Lower leg skin (tissue), 4 donors: ENCODE measurements at regions not wholly inside any gene's neighbourhood (a gene's known extent, or its start where the extent isn't known, plus 50 kb on each side); places are given as distances from the start of the nearest gene placed in this dataset.

Experiments used
- DNase-seq, 2 donors: peaks; one replicate each; pipeline ENCODE4 v3.0.0-alpha.2; 2019; ENCODE audit warnings: low spot score in 2 of 2
- H3K4me3 ChIP-seq: fragments of 200-600 bp; sonication (generic); 2 replicates; pipeline ENCODE4 v1.5.1; 2017; ENCODE audit warnings: mild to moderate bottlenecking, low read depth; ENCODE audit not compliant: poor library complexity, severe bottlenecking
- POLR2A ChIP-seq, 2 donors: fragments of 450-650 bp; IDR thresholded peaks; one replicate each; pipeline ENCODE4 v1.6.1; 2016 to 2017; ENCODE audit warnings: antibody characterized with exemption in 2 of 2, mild to moderate bottlenecking in 1 of 2, moderate library complexity in 1 of 2
- WGBS, 2 donors: methylation state at CpG; one replicate each; pipeline ENCODE4 v1.1.5; 2018; 5-methylcytosine and 5-hydroxymethylcytosine counted together
- intact Hi-C: fragments of 100-400 bp; cut with DNase I; formaldehyde crosslinking; loops from one replicate; pipeline ENCODE4 v1.15.0; 2023; ENCODE audit warnings: low total_unique reads
- TF ChIP-seq, protein P1 (sequence below), 3 donors: fragments of 450-650 bp; IDR thresholded peaks; one replicate each; pipeline ENCODE4 v1.5.1; 2016; ENCODE audit warnings: antibody characterized with exemption in 3 of 3, mild to moderate bottlenecking in 3 of 3, moderate library complexity in 2 of 3

DNA sequence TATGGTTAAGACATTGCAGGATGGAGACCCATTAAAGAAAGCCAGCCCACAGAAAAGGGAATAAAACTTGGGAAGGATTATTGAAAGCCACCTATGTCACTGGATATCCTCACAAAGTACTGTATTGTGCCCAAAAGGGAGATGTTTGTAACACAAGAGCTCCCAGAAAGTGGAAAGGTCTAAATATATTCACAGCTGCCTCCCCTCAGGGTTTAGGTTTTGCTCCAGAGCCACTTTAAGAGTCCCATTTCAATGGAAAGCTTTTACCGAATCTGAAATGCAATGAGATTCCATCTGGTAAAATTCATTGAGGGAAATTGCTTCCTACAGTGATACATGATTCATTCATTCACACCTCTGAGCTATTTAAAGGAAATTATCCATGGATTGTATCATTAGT lies 176.4 kb downstream of the XPNPEP1 start:
- WGBS, 2 donors = 48 to 67% methylated on average over 1 of the region's 1 CpG
- DNase-seq = no peak
- intact Hi-C loops = no loop called here
- no peak overlapping the region for H3K4me3 ChIP-seq
- TF ChIP-seq, protein P1, sequence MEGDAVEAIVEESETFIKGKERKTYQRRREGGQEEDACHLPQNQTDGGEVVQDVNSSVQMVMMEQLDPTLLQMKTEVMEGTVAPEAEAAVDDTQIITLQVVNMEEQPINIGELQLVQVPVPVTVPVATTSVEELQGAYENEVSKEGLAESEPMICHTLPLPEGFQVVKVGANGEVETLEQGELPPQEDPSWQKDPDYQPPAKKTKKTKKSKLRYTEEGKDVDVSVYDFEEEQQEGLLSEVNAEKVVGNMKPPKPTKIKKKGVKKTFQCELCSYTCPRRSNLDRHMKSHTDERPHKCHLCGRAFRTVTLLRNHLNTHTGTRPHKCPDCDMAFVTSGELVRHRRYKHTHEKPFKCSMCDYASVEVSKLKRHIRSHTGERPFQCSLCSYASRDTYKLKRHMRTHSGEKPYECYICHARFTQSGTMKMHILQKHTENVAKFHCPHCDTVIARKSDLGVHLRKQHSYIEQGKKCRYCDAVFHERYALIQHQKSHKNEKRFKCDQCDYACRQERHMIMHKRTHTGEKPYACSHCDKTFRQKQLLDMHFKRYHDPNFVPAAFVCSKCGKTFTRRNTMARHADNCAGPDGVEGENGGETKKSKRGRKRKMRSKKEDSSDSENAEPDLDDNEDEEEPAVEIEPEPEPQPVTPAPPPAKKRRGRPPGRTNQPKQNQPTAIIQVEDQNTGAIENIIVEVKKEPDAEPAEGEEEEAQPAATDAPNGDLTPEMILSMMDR (IDR thresholded peaks at IDR 0.05) = no peak
- no peak for TF ChIP-seq POLR2A (IDR thresholded peaks at IDR 0.05)

DNA sequence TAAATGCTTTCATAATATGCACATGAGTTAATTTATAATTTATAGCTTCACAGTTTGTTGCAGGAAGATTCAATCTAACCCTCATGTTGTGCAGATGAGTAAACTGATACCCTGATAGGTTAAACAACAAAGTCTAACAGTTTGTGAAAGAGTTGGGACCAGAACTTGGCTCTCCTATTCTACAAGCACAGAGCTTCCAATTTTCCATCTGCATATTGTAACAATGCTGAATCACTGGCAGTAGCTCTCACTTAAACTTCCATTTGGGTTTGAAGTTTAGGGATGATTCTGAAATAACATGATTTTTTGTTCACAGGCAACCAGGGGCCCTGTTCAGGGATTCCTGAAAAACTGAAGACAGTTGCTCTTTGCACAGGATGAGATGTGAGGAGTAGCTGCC lies 179.3 kb downstream of the XPNPEP1 start:
- intact Hi-C loops = no loop called here
- no peak for TF ChIP-seq POLR2A (IDR thresholded peaks at IDR 0.05)
- TF ChIP-seq, protein P1 (IDR thresholded peaks at IDR 0.05) = no peak
- DNase-seq = no peak
- H3K4me3 ChIP-seq = no peak overlapping the region

DNA sequence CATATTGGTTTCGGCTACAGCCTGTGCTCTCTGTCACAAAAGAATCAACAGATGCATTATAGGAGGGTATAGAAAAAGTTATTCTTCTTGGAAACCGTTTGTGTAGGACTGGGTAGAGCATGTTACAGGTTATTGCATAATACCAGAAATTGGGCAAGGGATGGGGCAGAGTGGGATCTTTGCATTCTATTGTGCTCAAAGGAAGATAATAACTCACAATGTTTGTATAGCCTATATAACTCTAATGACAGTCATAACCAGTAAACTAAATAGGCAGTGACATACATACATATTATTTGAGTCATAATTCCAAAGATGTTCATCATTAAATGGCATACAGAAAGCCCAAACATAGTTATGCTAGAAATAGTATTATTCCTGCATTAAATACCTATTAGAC lies 179.7 kb downstream of the XPNPEP1 start:
- TF ChIP-seq POLR2A (IDR thresholded peaks at IDR 0.05) = no peak
- TF ChIP-seq, protein P1 (IDR thresholded peaks at IDR 0.05) = no peak
- WGBS, 2 donors = 55 to 56% methylated on average over 2 of the region's 2 CpGs
- intact Hi-C loops = no loop called here
- DNase-seq = no peak
- no peak overlapping the region for H3K4me3 ChIP-seq

DNA sequence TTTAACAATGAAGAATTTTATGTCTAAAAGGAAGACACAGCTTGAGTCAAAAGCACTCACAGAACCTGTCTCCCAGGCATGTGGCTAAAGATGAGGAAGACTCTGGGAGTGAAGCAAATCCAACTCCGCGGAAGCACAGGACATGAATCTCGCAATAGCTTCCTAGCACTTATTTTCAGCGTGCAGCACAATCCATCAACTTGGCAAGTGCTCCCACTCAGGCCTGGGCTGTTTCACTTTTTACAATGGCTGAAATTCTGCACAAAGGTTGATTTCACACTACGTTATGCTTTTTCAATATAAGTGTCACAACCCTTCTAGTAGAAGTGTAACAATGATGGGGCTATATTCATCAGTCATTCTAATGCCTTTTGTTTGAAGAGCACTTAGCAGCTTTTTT lies 180.2 kb downstream of the XPNPEP1 start:
- DNase-seq = no peak
- intact Hi-C loops = no loop called here
- TF ChIP-seq, protein P1 (IDR thresholded peaks at IDR 0.05) = no peak
- no peak for TF ChIP-seq POLR2A (IDR thresholded peaks at IDR 0.05)
- H3K4me3 ChIP-seq = no peak overlapping the region
- WGBS, 2 donors = 66% methylated on average over 5 of the region's 5 CpGs

DNA sequence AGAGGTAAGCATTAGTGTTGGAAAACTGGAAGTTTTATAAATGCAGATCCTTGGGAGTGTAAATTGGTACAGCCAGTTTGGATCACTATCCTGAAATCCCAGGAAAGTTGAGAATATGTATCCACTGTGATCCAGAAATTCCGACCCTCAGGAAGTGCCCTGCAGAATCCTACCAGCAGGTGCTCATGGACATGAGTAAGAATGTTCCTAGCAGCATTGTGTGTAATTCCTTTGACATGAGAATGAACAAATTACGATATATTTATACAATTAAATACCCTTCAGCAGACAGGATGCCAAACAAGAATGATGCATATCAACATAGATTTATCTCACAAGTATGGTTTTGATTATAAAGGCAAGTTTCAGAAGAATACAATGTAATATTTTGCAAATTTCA lies 181.6 kb downstream of the XPNPEP1 start:
- no peak for TF ChIP-seq POLR2A (IDR thresholded peaks at IDR 0.05)
- TF ChIP-seq, protein P1 (IDR thresholded peaks at IDR 0.05) = no peak
- no peak for DNase-seq
- intact Hi-C loops = no loop called here
- no peak overlapping the region for H3K4me3 ChIP-seq
- 65 to 79% methylated on average over 2 of the region's 2 CpGs for WGBS, 2 donors

DNA sequence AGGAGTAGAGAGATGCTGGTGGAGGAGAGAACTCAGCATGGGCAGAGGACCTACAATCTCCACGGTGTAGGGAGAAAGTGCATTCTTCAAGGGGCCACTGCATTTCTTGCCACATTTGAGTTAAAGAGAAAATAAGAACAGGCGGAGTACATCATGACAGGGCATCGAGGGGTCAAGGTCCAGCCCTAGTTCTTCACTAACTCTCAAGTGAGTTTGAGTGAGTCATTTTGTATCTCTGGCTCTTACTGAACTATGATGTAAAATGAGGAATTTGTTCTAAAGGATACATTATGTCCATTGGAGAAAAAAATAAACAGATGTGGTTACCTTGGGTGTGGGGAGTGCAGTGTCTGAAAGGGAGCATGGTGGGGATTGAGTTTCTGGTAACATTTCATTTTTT lies 182.9 kb downstream of the XPNPEP1 start:
- H3K4me3 ChIP-seq = no peak overlapping the region
- intact Hi-C loops = no loop called here
- WGBS, 2 donors = 60 to 67% methylated on average over 3 of the region's 3 CpGs
- peak in 1 of 2 donors; percentile 35 for DNase-seq
- TF ChIP-seq POLR2A (IDR thresholded peaks at IDR 0.05) = no peak
- TF ChIP-seq, protein P1 (IDR thresholded peaks at IDR 0.05) = no peak
